DMS114 treated with DMSO at 0.1 percent for 48 hours (cell line): ENCODE measurements at regions not wholly inside any gene's neighbourhood (a gene's known extent, or its start where the extent isn't known, plus 50 kb on each side); places are given as distances from the start of the nearest gene placed in this dataset.

ENCODE experiments used
- DNase-seq: peaks from one replicate; lab custom pipeline; 2025; ENCODE audit not compliant: unreplicated experiment; lab: John Stamatoyannopoulos, UW

- no peak for DNase-seq
These were observed 1196.2 kb upstream of the TENM4 start for GRCh38 chr11:80636999-80637398.

GRCh38 chr11:80635178-80635577, 1194.3 kb upstream of the TENM4 start:
- DNase-seq, result no peak

GRCh38 chr11:80632691-80633090, 1191.9 kb upstream of the TENM4 start:
- no peak for DNase-seq

GRCh38 chr11:80632156-80632555, 1191.3 kb upstream of the TENM4 start:
- DNase-seq, result no peak

GRCh38 chr11:80629466-80629865, 1188.6 kb upstream of the TENM4 start:
- no peak for DNase-seq

- no peak for DNase-seq
These were observed 1186.5 kb upstream of the TENM4 start for GRCh38 chr11:80627364-80627763.

- DNase-seq, result no peak
These were observed 1185.9 kb upstream of the TENM4 start for GRCh38 chr11:80626721-80627120.

- no peak for DNase-seq
These were observed 1184.7 kb upstream of the TENM4 start for GRCh38 chr11:80625563-80625962.

GRCh38 chr11:80621871-80622270, 1181.0 kb upstream of the TENM4 start:
- DNase-seq, result no peak

- no peak for DNase-seq
These were observed 1180.0 kb upstream of the TENM4 start for GRCh38 chr11:80620867-80621266.

GRCh38 chr11:80617156-80617555, 1176.3 kb upstream of the TENM4 start:
- DNase-seq, result no peak

GRCh38 chr11:80616070-80616800, 1175.4 kb upstream of the TENM4 start:
- DNase-seq, result no peak

- no peak for DNase-seq
These were observed 1172.8 kb upstream of the TENM4 start for GRCh38 chr11:80613655-80614054.

GRCh38 chr11:80610516-80610915, 1169.7 kb upstream of the TENM4 start:
- no peak for DNase-seq

- no peak for DNase-seq
These were observed 1162.6 kb upstream of the TENM4 start for GRCh38 chr11:80603472-80603871.

- DNase-seq, result no peak
These were observed 1158.1 kb upstream of the TENM4 start for GRCh38 chr11:80598905-80599304.

GRCh38 chr11:80596291-80596810, 1155.5 kb upstream of the TENM4 start:
- DNase-seq, result no peak

- no peak for DNase-seq
These were observed 1154.2 kb upstream of the TENM4 start for GRCh38 chr11:80595011-80595410.

GRCh38 chr11:80593648-80594374, 1153.0 kb upstream of the TENM4 start:
- DNase-seq, result no peak

GRCh38 chr11:80592546-80592945, 1151.7 kb upstream of the TENM4 start:
- no peak for DNase-seq

GRCh38 chr11:80587906-80588305, 1147.1 kb upstream of the TENM4 start:
- no peak for DNase-seq

GRCh38 chr11:80586464-80586863, 1145.6 kb upstream of the TENM4 start:
- DNase-seq, result no peak
